ENCODE measurements at regions not wholly inside any gene's neighbourhood (a gene's known extent, or its start where the extent isn't known, plus 50 kb on each side); places are given as distances from the start of the nearest gene placed in this dataset.

DNA sequence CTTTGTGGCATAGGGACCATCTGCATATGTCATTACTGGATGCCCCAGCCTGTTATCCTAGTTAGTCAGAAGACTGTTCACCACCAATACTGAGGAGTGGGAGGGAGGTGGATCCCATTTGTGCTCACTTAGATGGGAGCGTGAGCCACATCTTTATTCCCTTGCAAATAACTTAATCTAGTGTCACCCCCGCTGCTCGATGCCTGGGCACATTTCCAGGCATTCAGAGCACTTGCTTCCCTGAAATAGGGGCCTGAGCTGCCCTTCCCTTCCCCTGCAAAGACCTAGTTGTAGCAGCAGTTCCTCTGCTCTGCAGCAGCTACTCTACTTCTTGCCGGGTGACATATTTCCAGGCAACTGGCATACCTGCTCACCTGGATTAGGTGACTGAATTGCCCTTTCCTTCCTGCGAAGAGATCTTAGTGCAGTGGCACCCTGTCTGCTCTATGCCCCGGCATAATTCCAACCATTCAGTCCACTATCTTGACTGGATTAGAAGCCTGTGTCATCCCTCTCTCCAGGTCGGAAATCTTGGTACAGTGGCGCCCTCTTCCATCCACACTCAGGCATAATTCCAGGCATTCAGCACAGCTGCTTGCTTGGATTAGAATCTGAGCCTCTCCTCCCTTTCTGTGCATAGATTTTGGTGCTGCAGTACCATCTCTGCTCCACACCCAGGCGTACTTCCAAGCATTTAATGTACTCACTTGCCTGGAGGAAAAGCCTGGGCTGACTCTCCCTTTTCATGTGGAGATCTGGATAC is 1389.1 kb upstream of the TMEFF2 start:
- H4K20me1 ChIP-seq (ENCODE audit: control insufficient read depth, insufficient read depth): no peaks in the 10 kb centered on the region
- in situ Hi-C loops (cut with MboI): no loop called here
- FAIRE-seq (no peak), DNase-seq (ENCODE audit: low read depth, low spot score) (no peak), ATAC-seq (peak; percentile 58)
- ChIA-PET CTCF (interaction anchor here (0.5 to 2.5 kb wide), 47 partner anchors 8 to 1772 kb away, joined by 3 to 27 read pairs (median 3); no protein-coding TSS in a partner anchor), POLR2A (interaction anchor here (1.0 kb wide), 1 partner anchor 17 kb away, joined by 3 read pairs; no protein-coding TSS in a partner anchor), RAD21 (ENCODE audit: unreplicated experiment) (interaction anchor here (0.6 to 2.2 kb wide), 23 partner anchors 8 to 1772 kb away, joined by 3 to 8 read pairs (median 4); no protein-coding TSS in a partner anchor), SMC1A (ENCODE audit: uncharacterized antibody, unreplicated experiment) (interaction anchor here (0.6 to 2.3 kb wide), 23 partner anchors 9 to 1772 kb away, joined by 3 to 7 read pairs (median 4); no protein-coding TSS in a partner anchor)
- H3K27me3 ChIP-seq (replicated peaks in 1 of 2; ENCODE audit: control insufficient read depth in 2 of 2, insufficient read depth in 2 of 2, low read length in 1 of 2): no peaks in the 10 kb centered on the region
- H3K36me3 ChIP-seq (ENCODE audit: control insufficient read depth in 2 of 2, insufficient read depth in 2 of 2, low read length in 1 of 2): no peaks in the 10 kb centered on the region
- BruUV-seq (replicated peaks): no TSS peak
- TF ChIP-seq, protein P1, sequence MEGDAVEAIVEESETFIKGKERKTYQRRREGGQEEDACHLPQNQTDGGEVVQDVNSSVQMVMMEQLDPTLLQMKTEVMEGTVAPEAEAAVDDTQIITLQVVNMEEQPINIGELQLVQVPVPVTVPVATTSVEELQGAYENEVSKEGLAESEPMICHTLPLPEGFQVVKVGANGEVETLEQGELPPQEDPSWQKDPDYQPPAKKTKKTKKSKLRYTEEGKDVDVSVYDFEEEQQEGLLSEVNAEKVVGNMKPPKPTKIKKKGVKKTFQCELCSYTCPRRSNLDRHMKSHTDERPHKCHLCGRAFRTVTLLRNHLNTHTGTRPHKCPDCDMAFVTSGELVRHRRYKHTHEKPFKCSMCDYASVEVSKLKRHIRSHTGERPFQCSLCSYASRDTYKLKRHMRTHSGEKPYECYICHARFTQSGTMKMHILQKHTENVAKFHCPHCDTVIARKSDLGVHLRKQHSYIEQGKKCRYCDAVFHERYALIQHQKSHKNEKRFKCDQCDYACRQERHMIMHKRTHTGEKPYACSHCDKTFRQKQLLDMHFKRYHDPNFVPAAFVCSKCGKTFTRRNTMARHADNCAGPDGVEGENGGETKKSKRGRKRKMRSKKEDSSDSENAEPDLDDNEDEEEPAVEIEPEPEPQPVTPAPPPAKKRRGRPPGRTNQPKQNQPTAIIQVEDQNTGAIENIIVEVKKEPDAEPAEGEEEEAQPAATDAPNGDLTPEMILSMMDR (IDR thresholded peaks at IDR 0.05 in 2 of 3, conservative IDR thresholded peaks at IDR 0.05 in 1 of 3; ENCODE audit: control insufficient read depth in 2 of 3, extremely low read depth in 1 of 3, insufficient read depth in 1 of 3, low read depth in 3 of 3, low read length in 3 of 3): peak in 1 of 3 experiments; percentile 39; a peak in 1 of 6 replicates
- peak; percentile 18; the same call in 1 of the 2 replicates for TF ChIP-seq RAD21 (IDR thresholded peaks at IDR 0.05; ENCODE audit: insufficient read depth, low read depth, low read length)
- TF ChIP-seq, protein P2, sequence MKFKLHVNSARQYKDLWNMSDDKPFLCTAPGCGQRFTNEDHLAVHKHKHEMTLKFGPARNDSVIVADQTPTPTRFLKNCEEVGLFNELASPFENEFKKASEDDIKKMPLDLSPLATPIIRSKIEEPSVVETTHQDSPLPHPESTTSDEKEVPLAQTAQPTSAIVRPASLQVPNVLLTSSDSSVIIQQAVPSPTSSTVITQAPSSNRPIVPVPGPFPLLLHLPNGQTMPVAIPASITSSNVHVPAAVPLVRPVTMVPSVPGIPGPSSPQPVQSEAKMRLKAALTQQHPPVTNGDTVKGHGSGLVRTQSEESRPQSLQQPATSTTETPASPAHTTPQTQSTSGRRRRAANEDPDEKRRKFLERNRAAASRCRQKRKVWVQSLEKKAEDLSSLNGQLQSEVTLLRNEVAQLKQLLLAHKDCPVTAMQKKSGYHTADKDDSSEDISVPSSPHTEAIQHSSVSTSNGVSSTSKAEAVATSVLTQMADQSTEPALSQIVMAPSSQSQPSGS (IDR thresholded peaks at IDR 0.05; ENCODE audit: low read length): no peak
- no peak overlapping the region for H3K4me2 ChIP-seq (ENCODE audit: control insufficient read depth, insufficient read depth)
- no peaks in the 10 kb centered on the region for H3K79me2 ChIP-seq (ENCODE audit: control insufficient read depth, insufficient read depth, low read length)
- H3K9ac ChIP-seq (ENCODE audit: control insufficient read depth, insufficient read depth, low read length): no peak overlapping the region
- WGBS (ENCODE audit: insufficient coverage, insufficient replicate concordance, low lambda C conversion rate, missing lambda C conversion rate): 37% methylated on average over 8 of the region's 9 CpGs
- no peaks in the 10 kb centered on the region for H3K9me3 ChIP-seq (replicated peaks; ENCODE audit: control insufficient read depth, insufficient read depth, low read length)
- no peak overlapping the region for H2AFZ ChIP-seq (ENCODE audit: control insufficient read depth, low read depth, low read length)
- no peak overlapping the region for H3K4me3 ChIP-seq
- H3K27ac ChIP-seq (ENCODE audit: control insufficient read depth, insufficient read depth): no peak overlapping the region
- H3K4me1 ChIP-seq (ENCODE audit: control insufficient read depth, insufficient read depth, low read length): no peaks in the 10 kb centered on the region
- intact Hi-C loops (cut with micrococcal nuclease; ENCODE audit: unreplicated experiment): no loop called here

All from GM12878 (cell line).